SH-SY5Y (cell line): ENCODE measurements at regions not wholly inside any gene's neighbourhood (a gene's known extent, or its start where the extent isn't known, plus 50 kb on each side); places are given as distances from the start of the nearest gene placed in this dataset.

Experiments used
- GATA2 ChIP-seq: IDR thresholded peaks from 2 replicates; pipeline ENCODE4 v1.6.1; 2011; ENCODE audit warnings: mild to moderate bottlenecking, low read depth, low read length
- GATA3 ChIP-seq: IDR thresholded peaks from 2 replicates; pipeline ENCODE4 v1.6.1; 2011; ENCODE audit warnings: low read depth, mild to moderate bottlenecking, low read length, moderate library complexity

- TF ChIP-seq GATA3 (no peak), GATA2 (no peak)
These were observed 561.1 kb upstream of the ZP4 start for GRCh38 chr1:238451781-238452310.

GRCh38 chr1:238450976-238451375 is 560.3 kb upstream of the ZP4 start:
- TF ChIP-seq GATA3 (no peak), GATA2 (no peak)

DNA sequence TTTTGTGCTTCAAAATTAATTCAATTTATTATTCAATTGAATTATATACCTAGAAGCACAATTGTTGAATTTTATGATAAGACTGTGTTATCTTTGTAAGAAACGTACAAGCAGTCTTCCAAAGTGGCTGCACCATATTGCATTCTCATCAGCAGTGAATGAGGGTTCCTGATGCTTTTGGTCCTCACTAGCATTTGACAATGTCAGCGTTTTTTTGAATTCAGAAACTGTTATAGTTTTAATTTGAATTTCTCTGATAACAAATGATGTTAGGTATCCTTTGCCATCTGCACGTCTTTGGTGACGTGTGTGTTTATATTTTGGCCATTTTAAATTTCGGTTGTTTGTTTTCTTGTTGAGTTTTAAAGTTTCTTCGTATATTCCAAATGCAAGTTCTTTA is 553.0 kb upstream of the ZP4 start:
- TF ChIP-seq GATA2 (no peak), GATA3 (no peak)

DNA sequence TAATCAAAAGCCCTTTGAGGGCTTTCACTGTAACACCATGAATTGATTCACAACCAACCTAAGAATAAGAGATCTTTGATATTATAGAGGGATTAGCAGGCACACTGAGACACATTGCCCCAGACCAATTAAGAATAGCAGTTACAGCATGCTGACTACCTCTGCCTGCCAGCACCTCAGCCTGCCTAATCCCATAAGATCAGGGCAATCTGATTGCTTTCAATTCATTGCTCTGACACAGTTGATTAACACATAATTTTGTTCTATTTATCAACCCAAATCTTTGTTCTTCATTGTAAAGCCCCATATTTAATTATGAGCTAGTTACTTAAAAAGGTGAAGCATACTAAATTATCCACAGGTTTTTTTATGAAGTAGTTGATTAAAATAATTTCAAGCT is 548.8 kb upstream of the ZP4 start:
- peak; percentile 61 for TF ChIP-seq GATA2
- TF ChIP-seq GATA3: peak; percentile 44; the same call in 1 of the 2 replicates

DNA sequence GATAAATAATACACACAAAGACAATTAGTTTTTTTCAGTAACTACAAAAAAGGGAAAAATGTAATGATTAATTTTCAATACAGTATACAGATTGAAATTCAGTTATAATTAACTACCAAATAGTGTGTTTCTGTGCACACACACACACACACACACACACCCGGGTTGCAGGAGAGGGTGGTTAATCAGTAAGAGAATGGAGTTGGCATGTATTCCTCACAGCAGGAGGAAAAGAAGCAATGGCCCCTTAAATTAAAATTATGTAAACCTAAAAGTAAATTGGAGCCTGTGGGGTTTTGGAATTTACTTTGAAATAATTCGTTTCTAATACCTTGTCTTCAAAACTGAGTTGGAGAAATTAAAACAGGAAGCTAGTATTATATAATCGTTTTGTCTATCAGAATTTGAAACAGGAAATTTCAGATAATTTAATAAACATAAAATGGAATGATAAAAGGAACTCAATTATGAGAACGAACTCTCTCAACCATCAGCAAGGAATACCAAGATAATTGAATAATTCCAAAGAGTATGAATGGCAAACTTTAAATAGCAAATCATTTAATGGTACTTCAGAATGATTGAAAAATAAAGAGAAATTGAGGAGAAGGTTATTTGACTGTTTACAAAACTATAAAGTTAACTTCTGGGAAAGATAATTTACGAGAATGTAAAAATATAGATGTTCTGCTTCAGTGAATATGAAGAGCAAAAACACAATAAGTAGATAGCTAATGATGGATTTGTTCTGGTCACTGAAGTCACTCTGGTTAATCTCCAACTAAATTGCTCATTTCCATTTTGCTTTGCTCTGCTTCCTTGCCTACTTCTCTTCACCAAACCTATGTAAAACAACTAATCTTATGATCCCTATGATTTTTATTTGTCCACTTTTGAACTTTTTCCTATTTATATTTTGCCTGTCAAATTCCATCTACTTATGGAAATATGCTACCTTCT is 547.9 kb upstream of the ZP4 start:
- TF ChIP-seq GATA2 (no peak), GATA3 (no peak)

- TF ChIP-seq GATA2 (no peak), GATA3 (no peak)
These were observed 528.5 kb upstream of the ZP4 start for GRCh38 chr1:238419209-238419608.

DNA sequence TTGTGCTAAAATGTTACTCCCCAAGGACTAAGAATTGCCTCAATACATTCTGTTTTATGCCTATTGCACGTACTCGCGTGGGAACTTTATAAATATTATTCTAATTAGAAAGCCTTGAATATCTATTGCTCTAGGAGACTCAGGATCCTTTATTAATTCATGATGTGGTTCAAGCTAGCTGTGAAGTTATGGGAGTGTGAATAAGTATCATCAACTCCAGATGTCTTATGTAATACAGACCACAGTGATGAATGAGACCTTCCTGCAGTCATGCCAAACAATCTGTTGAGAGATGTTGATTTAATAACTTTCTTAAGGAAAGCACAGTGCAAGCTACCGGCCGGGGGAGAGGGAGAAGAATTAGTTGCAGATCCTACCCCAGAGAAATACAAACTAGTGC is 519.2 kb upstream of the ZP4 start:
- TF ChIP-seq GATA3: no peak
- TF ChIP-seq GATA2: no peak

GRCh38 chr1:238409191-238409850 is 518.6 kb upstream of the ZP4 start:
- TF ChIP-seq GATA3 (no peak), GATA2 (no peak)

DNA sequence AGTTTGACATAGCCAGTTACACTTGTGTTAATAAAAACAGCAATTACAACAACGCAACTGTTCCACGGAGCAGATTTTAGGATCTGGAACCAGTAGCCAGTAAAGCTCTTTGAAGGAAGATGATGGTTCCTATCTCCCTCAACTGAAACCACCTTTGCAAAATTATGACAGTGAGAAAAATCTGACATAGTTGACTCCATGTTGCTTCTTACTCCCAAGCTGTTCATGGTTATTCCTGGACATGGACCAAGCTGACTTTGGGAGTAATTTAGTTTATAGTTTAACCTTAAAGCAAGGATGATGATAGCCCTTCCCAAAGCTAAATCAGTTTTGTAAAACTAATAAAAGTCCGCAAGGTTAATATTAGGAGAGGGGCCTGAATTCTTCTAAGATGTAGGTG is 518.0 kb upstream of the ZP4 start:
- no peak for TF ChIP-seq GATA2
- no peak for TF ChIP-seq GATA3

DNA sequence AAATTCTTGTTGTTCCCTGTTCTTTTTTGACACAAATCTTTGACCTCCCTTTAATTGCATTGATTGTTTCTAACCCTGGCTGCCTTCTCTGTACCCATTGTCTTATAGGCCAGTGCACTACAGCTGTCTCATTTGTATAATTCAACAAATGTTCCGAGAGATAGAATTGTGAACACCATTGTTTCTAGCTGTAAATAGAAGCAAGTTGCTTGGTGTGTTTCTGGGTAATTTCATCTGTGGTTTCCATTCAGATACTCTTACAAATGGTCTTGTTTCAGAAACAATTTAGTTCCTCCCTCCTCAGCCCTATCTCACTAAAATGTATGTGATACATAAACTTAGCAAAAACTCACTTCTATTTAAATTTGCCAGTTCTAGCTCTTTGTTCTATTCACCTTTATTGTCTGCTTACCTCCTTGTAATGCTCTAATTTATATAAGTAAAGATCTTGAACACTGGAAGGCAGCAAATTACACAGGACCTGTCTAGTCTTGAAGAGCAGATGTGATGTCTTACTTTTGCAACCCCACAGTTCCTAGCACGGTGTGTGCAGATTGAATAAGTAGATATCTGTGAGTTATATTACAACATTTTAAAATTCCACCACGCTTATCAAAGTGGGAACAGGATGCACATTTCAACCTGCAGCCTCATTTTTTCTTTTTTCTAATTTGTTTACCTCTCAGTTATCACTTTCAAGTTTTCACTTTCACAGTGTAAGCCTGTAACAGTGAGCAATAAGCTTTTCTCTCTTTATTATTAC is 515.6 kb upstream of the ZP4 start:
- TF ChIP-seq GATA3 (no peak), GATA2 (no peak)

- TF ChIP-seq GATA3 (no peak), GATA2 (no peak)
These were observed 514.2 kb upstream of the ZP4 start for GRCh38 chr1:238404921-238405320.

- TF ChIP-seq GATA2 (no peak), GATA3 (no peak)
These were observed 513.8 kb upstream of the ZP4 start for GRCh38 chr1:238404481-238404880.

DNA sequence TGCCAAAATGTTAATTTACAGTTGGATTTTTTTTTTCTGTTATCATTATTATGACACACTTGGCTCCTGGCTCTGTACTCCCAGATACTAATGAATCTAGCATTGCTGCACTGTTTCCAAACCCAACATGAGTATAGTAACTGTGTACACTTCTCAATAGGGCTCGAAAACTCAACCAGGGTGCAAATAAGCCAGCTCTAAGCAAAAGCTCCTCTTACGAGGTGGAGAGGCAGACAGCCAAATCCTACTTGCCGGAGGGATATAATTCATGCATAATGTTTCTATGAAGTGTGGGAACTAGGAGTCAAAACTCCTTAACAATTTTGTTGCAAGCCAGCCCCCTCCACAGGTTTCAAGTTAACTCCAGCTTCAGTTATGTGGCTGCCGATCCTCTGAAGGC is 510.4 kb upstream of the ZP4 start:
- TF ChIP-seq GATA2: no peak
- no peak for TF ChIP-seq GATA3

DNA sequence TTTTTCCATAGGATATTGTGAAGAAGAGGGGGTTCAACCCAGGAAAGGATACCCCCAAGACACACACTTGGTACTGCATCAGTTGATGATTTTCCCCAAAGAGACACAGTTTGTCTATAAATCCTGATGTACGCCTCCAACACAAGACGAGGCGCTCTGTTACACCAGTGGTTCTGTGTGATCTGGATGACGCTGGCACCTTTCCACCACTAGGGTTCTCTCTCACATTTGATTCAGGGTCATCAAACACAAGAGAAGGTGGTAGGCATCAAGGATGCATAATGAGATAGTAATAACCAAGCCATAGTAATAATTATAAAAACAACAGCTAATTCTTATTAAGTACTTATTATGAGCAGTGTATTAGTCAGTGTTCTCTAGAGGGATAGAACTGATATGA is 508.8 kb upstream of the ZP4 start:
- TF ChIP-seq GATA2 (no peak), GATA3 (no peak)

DNA sequence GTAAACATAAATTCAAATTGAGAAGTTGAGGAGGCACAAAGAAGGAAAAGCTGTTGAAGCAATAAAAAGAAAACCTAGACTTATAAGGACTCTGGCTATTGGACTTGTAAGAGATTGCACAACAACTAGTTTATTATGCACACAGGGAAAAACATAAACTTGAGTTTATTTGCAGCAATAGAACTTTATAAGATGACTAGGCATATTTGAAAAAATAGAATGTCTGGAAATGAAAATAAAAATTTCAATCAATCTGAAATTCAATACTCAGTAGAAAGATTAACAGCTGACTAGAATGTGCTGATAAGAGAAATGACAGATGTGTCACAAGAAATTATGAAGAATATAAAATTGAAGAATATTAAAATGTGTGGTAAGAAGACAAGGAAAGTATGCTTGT is 505.4 kb upstream of the ZP4 start:
- TF ChIP-seq GATA2: no peak
